H1 (cell line): ENCODE measurements at regions not wholly inside any gene's neighbourhood (a gene's known extent, or its start where the extent isn't known, plus 50 kb on each side); places are given as distances from the start of the nearest gene placed in this dataset.

Source experiments
- CEBPB ChIP-seq: IDR thresholded peaks from 2 replicates; pipeline ENCODE4 v1.6.1; 2012; ENCODE audit warnings: low read depth, low read length

DNA sequence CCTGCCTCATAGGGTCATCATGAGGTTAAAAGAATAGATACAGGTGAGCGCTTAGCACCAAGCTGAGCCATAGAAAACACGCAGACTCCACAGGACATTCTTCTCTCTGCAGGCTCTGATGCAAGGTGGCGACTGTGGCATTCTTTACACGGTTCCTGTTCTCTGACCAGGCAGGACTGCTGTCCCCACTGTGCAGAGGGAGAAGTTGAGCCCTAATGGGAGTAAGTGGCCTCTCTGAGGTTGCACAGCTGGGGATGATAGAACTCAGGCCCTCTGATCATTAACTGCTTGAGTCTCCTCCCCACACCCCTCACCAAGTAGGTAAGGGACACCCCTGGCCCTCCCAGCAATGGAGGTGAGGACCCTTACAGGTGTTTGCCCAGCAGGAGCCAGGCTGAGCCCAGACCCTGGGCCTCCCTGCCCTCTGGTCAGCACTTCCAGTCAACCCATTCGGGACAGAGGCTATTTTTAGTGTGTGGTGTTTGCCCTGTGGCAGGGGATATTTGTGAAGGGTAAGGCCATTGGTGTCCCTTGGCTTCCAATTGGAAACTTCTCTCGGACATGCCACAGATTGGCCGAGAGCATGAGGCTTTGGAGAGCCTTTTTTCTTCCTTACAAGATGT is 116.8 kb downstream of the VEGFA start (continued):
- TF ChIP-seq CEBPB: no peak
